C4-2B (cell line): ENCODE measurements at regions not wholly inside any gene's neighbourhood (a gene's known extent, or its start where the extent isn't known, plus 50 kb on each side); places are given as distances from the start of the nearest gene placed in this dataset.

Experiments
- CTCF ChIP-seq: fragments of 450-650 bp; conservative IDR thresholded peaks from 2 replicates; pipeline ENCODE4 v1.5.1; 2017; ENCODE audit warnings: mild to moderate bottlenecking
- ZFX ChIP-seq: fragments of 450-650 bp; IDR thresholded peaks from 2 replicates; pipeline ENCODE4 v1.6.1; 2017

- TF ChIP-seq CTCF = no peak
- no peak for TF ChIP-seq ZFX
Observed at GRCh38 chr18:77973745-77974144, 724.1 kb downstream of the GALR1 start.
